Thyroid gland (tissue), 4 donors: ENCODE measurements at regions not wholly inside any gene's neighbourhood (a gene's known extent, or its start where the extent isn't known, plus 50 kb on each side); places are given as distances from the start of the nearest gene placed in this dataset.

Source experiments
- DNase-seq, 2 donors: peaks; one replicate each; pipeline ENCODE4 v3.0.0-alpha.2; 2019
- H3K27ac ChIP-seq, 3 donors: fragments of 200-600 bp; sonication (generic); 1 replicate in 2 of 3; 2 replicates in 1 of 3; pipeline ENCODE4 v1.5.1; 2016 to 2019; ENCODE audit warnings: mild to moderate bottlenecking in 1 of 3, moderate library complexity in 1 of 3
- H3K27me3 ChIP-seq: fragments of 200-600 bp; sonication (generic); one replicate; pipeline ENCODE4 v1.5.1; 2019
- H3K36me3 ChIP-seq, 2 donors: fragments of 200-600 bp; sonication (generic); one replicate each; pipeline ENCODE4 v1.5.1; 2016 to 2019
- H3K4me1 ChIP-seq, 2 donors: fragments of 200-600 bp; sonication (generic); one replicate each; pipeline ENCODE4 v1.5.1; 2017 to 2019
- H3K4me3 ChIP-seq, 3 donors: fragments of 200-600 bp; sonication (generic); replicated peaks in 1 of 3; 1 replicate in 2 of 3; 2 replicates in 1 of 3; pipeline ENCODE4 v1.5.1; 2016; ENCODE audit warnings: mild to moderate bottlenecking in 1 of 3
- H3K9me3 ChIP-seq: fragments of 200-600 bp; sonication (generic); one replicate; pipeline ENCODE4 v1.5.1; 2017
- CTCF ChIP-seq, 6 experiments: fragments of 200-600 bp in 3 of 6; fragments of 450-650 bp in 3 of 6; sonication (generic) in 3 of 6; IDR thresholded peaks; one replicate each; pipeline ENCODE4 v1.5.1; 2016 to 2019; ENCODE audit warnings: antibody characterized with exemption in 6 of 6, mild to moderate bottlenecking in 2 of 6, inconsistent platforms in 1 of 6, moderate library complexity in 1 of 6
- POLR2A ChIP-seq, 2 donors: fragments of 450-650 bp; IDR thresholded peaks; one replicate each; pipeline ENCODE4 v1.6.1; 2017; ENCODE audit warnings: antibody characterized with exemption in 2 of 2, mild to moderate bottlenecking in 2 of 2, moderate library complexity in 1 of 2
- WGBS, 2 donors: methylation state at CpG; one replicate each; pipeline ENCODE4 v1.1.5; 2017; 5-methylcytosine and 5-hydroxymethylcytosine counted together
- intact Hi-C: fragments of 100-400 bp; cut with DNase I; formaldehyde crosslinking; loops from one replicate; pipeline ENCODE4 v1.15.1; 2023

- no peak for DNase-seq
- WGBS, 2 donors = 90 to 97% methylated on average over 1 of the region's 1 CpG
- Histone ChIP-seq H3K4me1 (no peaks in the 10 kb centered on the region), H3K9me3 (no peaks in the 10 kb centered on the region), H3K36me3 (no peaks in the 10 kb centered on the region), H3K27me3 (no peaks in the 10 kb centered on the region), H3K4me3 (no peak overlapping the region), H3K27ac (no peak overlapping the region)
- intact Hi-C loops = no loop called here
- no peak for TF ChIP-seq POLR2A (IDR thresholded peaks at IDR 0.05)
- no peak for TF ChIP-seq CTCF (IDR thresholded peaks at IDR 0.05)
Observed at GRCh38 chr12:30384976-30385375, 310.7 kb downstream of the IPO8 start.

- Histone ChIP-seq H3K36me3 (no peaks in the 10 kb centered on the region), H3K4me3 (no peak overlapping the region), H3K27me3 (no peaks in the 10 kb centered on the region), H3K9me3 (no peaks in the 10 kb centered on the region), H3K27ac (no peak overlapping the region), H3K4me1 (no peaks in the 10 kb centered on the region)
- TF ChIP-seq CTCF (IDR thresholded peaks at IDR 0.05) = no peak
- no peak for TF ChIP-seq POLR2A (IDR thresholded peaks at IDR 0.05)
- 92 to 93% methylated on average over 1 of the region's 1 CpG for WGBS, 2 donors
- DNase-seq = no peak
- intact Hi-C loops = no loop called here
Observed at GRCh38 chr12:30378307-30378706, 317.4 kb downstream of the IPO8 start.

GRCh38 chr12:30364822-30365221 is 330.8 kb downstream of the IPO8 start:
- intact Hi-C loops = no loop called here
- DNase-seq = no peak

GRCh38 chr12:30361145-30361544 is 334.5 kb downstream of the IPO8 start:
- peaks cover 0 to 6% of the 10 kb centered on the region in 2 donors for H3K4me1 ChIP-seq
- WGBS, 2 donors = 42 to 74% methylated on average over 1 of the region's 1 CpG
- no peaks in the 10 kb centered on the region for H3K36me3 ChIP-seq
- no peak overlapping the region for H3K4me3 ChIP-seq
- H3K27me3 ChIP-seq = no peaks in the 10 kb centered on the region
- no peak overlapping the region for H3K27ac ChIP-seq
- no peaks in the 10 kb centered on the region for H3K9me3 ChIP-seq
- intact Hi-C loops = no loop called here
- DNase-seq = no peak
- TF ChIP-seq POLR2A (IDR thresholded peaks at IDR 0.05) (no peak), CTCF (IDR thresholded peaks at IDR 0.05) (no peak)

More at GRCh38 chr12:30364822-30365221, 330.8 kb downstream of the IPO8 start:
- no peaks in the 10 kb centered on the region for H3K9me3 ChIP-seq
- no peaks in the 10 kb centered on the region for H3K27me3 ChIP-seq
- H3K27ac ChIP-seq = no peak overlapping the region
- no peak overlapping the region for H3K4me3 ChIP-seq
- H3K36me3 ChIP-seq = no peaks in the 10 kb centered on the region
- TF ChIP-seq CTCF (IDR thresholded peaks at IDR 0.05) = no peak
- no peak for TF ChIP-seq POLR2A (IDR thresholded peaks at IDR 0.05)
- H3K4me1 ChIP-seq = no peaks in the 10 kb centered on the region

- no peak overlapping the region for H3K27ac ChIP-seq
- H3K9me3 ChIP-seq = no peaks in the 10 kb centered on the region
- no peak for DNase-seq
- H3K4me3 ChIP-seq = no peak overlapping the region
- intact Hi-C loops = no loop called here
- WGBS, 2 donors = 54 to 88% methylated on average over 3 of the region's 3 CpGs
- TF ChIP-seq CTCF (IDR thresholded peaks at IDR 0.05) (no peak), POLR2A (IDR thresholded peaks at IDR 0.05) (no peak)
- no peaks in the 10 kb centered on the region for H3K27me3 ChIP-seq
- peaks cover 0 to 6% of the 10 kb centered on the region in 2 donors for H3K4me1 ChIP-seq
- no peaks in the 10 kb centered on the region for H3K36me3 ChIP-seq
Observed at GRCh38 chr12:30358671-30359070, 337.0 kb downstream of the IPO8 start.
